HG03342 (cell line): ENCODE measurements at regions not wholly inside any gene's neighbourhood (a gene's known extent, or its start where the extent isn't known, plus 50 kb on each side); places are given as distances from the start of the nearest gene placed in this dataset.
"Not testable (repeated sequence)": the region's sequence is repeated elsewhere in the genome, so short reads cannot be mapped to it uniquely, and the experiment has no call there.

Experiments
- ATAC-seq: cut with Tn5 transposase; IDR thresholded peaks from one replicate; pipeline ENCODE4 v1.9.1; 2021; ENCODE audit warnings: mild to moderate bottlenecking, moderate library complexity; ENCODE audit not compliant: unreplicated experiment

- no peak for ATAC-seq
Observed at GRCh38 chr1:184181044-184181443, 129.5 kb downstream of the TSEN15 start.

- no peak for ATAC-seq
Observed at GRCh38 chr1:184183919-184184318, 132.4 kb downstream of the TSEN15 start.

GRCh38 chr1:184184614-184185013, 133.1 kb downstream of the TSEN15 start:
- ATAC-seq: not testable (repeated sequence)

GRCh38 chr1:184185347-184185746, 133.8 kb downstream of the TSEN15 start:
- ATAC-seq: no peak

- no peak for ATAC-seq
Observed at GRCh38 chr1:184186167-184186566, 134.6 kb downstream of the TSEN15 start.

- ATAC-seq: no peak
Observed at GRCh38 chr1:184187097-184187496, 135.6 kb downstream of the TSEN15 start.

GRCh38 chr1:184188037-184188436, 136.5 kb downstream of the TSEN15 start:
- ATAC-seq: no peak

GRCh38 chr1:184189361-184189760, 137.8 kb downstream of the TSEN15 start:
- no peak for ATAC-seq

GRCh38 chr1:184190616-184191015, 139.1 kb downstream of the TSEN15 start:
- ATAC-seq: no peak

GRCh38 chr1:184191181-184191621, 139.7 kb downstream of the TSEN15 start:
- ATAC-seq: no peak

- ATAC-seq: no peak
Observed at GRCh38 chr1:184192796-184193195, 141.3 kb downstream of the TSEN15 start.

GRCh38 chr1:184193451-184193850, 141.9 kb downstream of the TSEN15 start:
- no peak for ATAC-seq

GRCh38 chr1:184194236-184194635, 142.7 kb downstream of the TSEN15 start:
- no peak for ATAC-seq

GRCh38 chr1:184195722-184196121, 144.2 kb downstream of the TSEN15 start:
- ATAC-seq: not testable (repeated sequence)

GRCh38 chr1:184197831-184198230, 146.3 kb downstream of the TSEN15 start:
- ATAC-seq: no peak

GRCh38 chr1:184199036-184199435, 147.5 kb downstream of the TSEN15 start:
- ATAC-seq: no peak

GRCh38 chr1:184199438-184200085, 148.0 kb downstream of the TSEN15 start:
- ATAC-seq: no peak

GRCh38 chr1:184208622-184209021, 157.1 kb downstream of the TSEN15 start:
- no peak for ATAC-seq

- no peak for ATAC-seq
Observed at GRCh38 chr1:184210031-184210430, 158.5 kb downstream of the TSEN15 start.

- no peak for ATAC-seq
Observed at GRCh38 chr1:184210862-184211261, 159.3 kb downstream of the TSEN15 start.

- ATAC-seq: no peak
Observed at GRCh38 chr1:184212649-184213314, 161.3 kb downstream of the TSEN15 start.

- no peak for ATAC-seq
Observed at GRCh38 chr1:184214128-184214527, 162.6 kb downstream of the TSEN15 start.
